ENCODE measurements at regions not wholly inside any gene's neighbourhood (a gene's known extent, or its start where the extent isn't known, plus 50 kb on each side); places are given as distances from the start of the nearest gene placed in this dataset.
"Not testable (repeated sequence)": the region's sequence is repeated elsewhere in the genome, so short reads cannot be mapped to it uniquely, and the experiment has no call there.

GRCh38 chr15:62903437-62903836 lies 139.1 kb upstream of the TPM1 start:
- CTCF ChIA-PET = interaction anchor here (0.7 kb wide), 1 partner anchor 156 kb away, joined by 3 read pairs; no protein-coding TSS in a partner anchor

GRCh38 chr15:62904041-62904910 lies 138.3 kb upstream of the TPM1 start:
- ChIA-PET POLR2A (no interaction called here), CTCF (no interaction called here)
- no peaks in the 10 kb centered on the region for H3K27me3 ChIP-seq (ENCODE audit: control insufficient read depth, insufficient read depth, low read length)
- no peak for TF ChIP-seq CTCF (IDR thresholded peaks at IDR 0.05; ENCODE audit: insufficient read depth, low read depth, low read length)
- H3K4me3 ChIP-seq (ENCODE audit: low read depth, low read length) = no peak overlapping the region
- no peaks in the 10 kb centered on the region for H3K36me3 ChIP-seq (ENCODE audit: control insufficient read depth, insufficient read depth, low read length)
- no peak for DNase-seq (ENCODE audit: low read depth)

More at GRCh38 chr15:62903437-62903836, 139.1 kb upstream of the TPM1 start:
- Histone ChIP-seq H3K4me3 (ENCODE audit: low read depth, low read length) (no peak overlapping the region), H3K27me3 (ENCODE audit: control insufficient read depth, insufficient read depth, low read length) (no peaks in the 10 kb centered on the region), H3K36me3 (ENCODE audit: control insufficient read depth, insufficient read depth, low read length) (no peaks in the 10 kb centered on the region)
- POLR2A ChIA-PET = no interaction called here
- no peak for TF ChIP-seq CTCF (IDR thresholded peaks at IDR 0.05; ENCODE audit: insufficient read depth, low read depth, low read length)
- DNase-seq (ENCODE audit: low read depth) = no peak

- POLR2A ChIA-PET = no interaction called here
- H3K36me3 ChIP-seq (ENCODE audit: control insufficient read depth, insufficient read depth, low read length) = no peaks in the 10 kb centered on the region
- CTCF ChIA-PET = interaction anchor here (0.6 kb wide), 1 partner anchor 11 kb away, joined by 3 read pairs; no protein-coding TSS in a partner anchor
- H3K27me3 ChIP-seq (ENCODE audit: control insufficient read depth, insufficient read depth, low read length) = no peaks in the 10 kb centered on the region
- DNase-seq (ENCODE audit: low read depth) = no peak
- TF ChIP-seq CTCF (IDR thresholded peaks at IDR 0.05; ENCODE audit: insufficient read depth, low read depth, low read length) = no peak
- no peak overlapping the region for H3K4me3 ChIP-seq (ENCODE audit: low read depth, low read length)
These were observed 135.9 kb upstream of the TPM1 start for GRCh38 chr15:62906627-62907026.

GRCh38 chr15:62907275-62907674 lies 135.3 kb upstream of the TPM1 start:
- TF ChIP-seq CTCF (IDR thresholded peaks at IDR 0.05; ENCODE audit: insufficient read depth, low read depth, low read length) = no peak
- Histone ChIP-seq H3K4me3 (ENCODE audit: low read depth, low read length) (no peak overlapping the region), H3K36me3 (ENCODE audit: control insufficient read depth, insufficient read depth, low read length) (no peaks in the 10 kb centered on the region), H3K27me3 (ENCODE audit: control insufficient read depth, insufficient read depth, low read length) (no peaks in the 10 kb centered on the region)
- no peak for DNase-seq (ENCODE audit: low read depth)
- POLR2A ChIA-PET = no interaction called here
- CTCF ChIA-PET = interaction anchor here (0.6 to 1.3 kb wide), 3 partner anchors 11 to 140 kb away, joined by 3 to 5 read pairs (median 3); no protein-coding TSS in a partner anchor

GRCh38 chr15:62908341-62908740 lies 134.2 kb upstream of the TPM1 start:
- DNase-seq (ENCODE audit: low read depth); H3K27me3 ChIP-seq (ENCODE audit: control insufficient read depth, insufficient read depth, low read length); H3K36me3 ChIP-seq (ENCODE audit: control insufficient read depth, insufficient read depth, low read length); H3K4me3 ChIP-seq (ENCODE audit: low read depth, low read length): not testable (repeated sequence)
- CTCF ChIA-PET = interaction anchor here (0.6 to 1.4 kb wide), 6 partner anchors 9 to 139 kb away, joined by 3 to 5 read pairs (median 4); no protein-coding TSS in a partner anchor
- POLR2A ChIA-PET = interaction anchor here (0.6 kb wide), 1 partner anchor 40 kb away, joined by 4 read pairs; no protein-coding TSS in a partner anchor
